Esophagus squamous epithelium (tissue), 5 donors: ENCODE measurements at regions not wholly inside any gene's neighbourhood (a gene's known extent, or its start where the extent isn't known, plus 50 kb on each side); places are given as distances from the start of the nearest gene placed in this dataset.

ENCODE experiments used
- DNase-seq: peaks from one replicate; lab custom pipeline; 2025; lab: John Stamatoyannopoulos, UW
- H3K27ac ChIP-seq, 4 donors: fragments of 200-600 bp; sonication (generic); one replicate each; pipeline ENCODE4 v1.5.1; 2016 to 2019; ENCODE audit warnings: mild to moderate bottlenecking in 1 of 4
- H3K27me3 ChIP-seq, 4 donors: fragments of 200-600 bp; sonication (generic); 1 replicate in 3 of 4; 2 replicates in 1 of 4; pipeline versions ENCODE4 v1.5.1 to v1.6.0; 2017 to 2021; ENCODE audit warnings: antibody characterized with exemption in 1 of 4
- H3K36me3 ChIP-seq, 3 donors: fragments of 200-600 bp; sonication (generic); one replicate each; pipeline ENCODE4 v1.5.1; 2016 to 2019
- H3K4me1 ChIP-seq, 3 donors: fragments of 200-600 bp; sonication (generic); one replicate each; pipeline ENCODE4 v1.5.1; 2017 to 2019
- H3K4me3 ChIP-seq, 4 donors: fragments of 200-600 bp; sonication (generic); 1 replicate in 3 of 4; 2 replicates in 1 of 4; pipeline ENCODE4 v1.5.1; 2016 to 2019; ENCODE audit warnings: mild to moderate bottlenecking in 2 of 4, moderate library complexity in 1 of 4
- H3K9me3 ChIP-seq, 3 donors: fragments of 200-600 bp; sonication (generic); one replicate each; pipeline ENCODE4 v1.5.1; 2016 to 2019
- CTCF ChIP-seq, 6 experiments: fragments of 450-650 bp in 4 of 6; fragments of 200-600 bp in 2 of 6; sonication (generic) in 2 of 6; IDR thresholded peaks; one replicate each; pipeline ENCODE4 v1.5.1; 2016 to 2019; ENCODE audit warnings: antibody characterized with exemption in 6 of 6, mild to moderate bottlenecking in 4 of 6, moderate library complexity in 4 of 6
- POLR2A ChIP-seq, 4 donors: fragments of 450-650 bp; IDR thresholded peaks; one replicate each; pipeline ENCODE4 v1.6.1; 2017; ENCODE audit warnings: antibody characterized with exemption in 4 of 4, mild to moderate bottlenecking in 4 of 4, moderate library complexity in 3 of 4
- WGBS, 2 donors: methylation state at CpG; one replicate each; pipeline ENCODE4 v1.1.5; 2018; 5-methylcytosine and 5-hydroxymethylcytosine counted together
- intact Hi-C: fragments of 100-400 bp; cut with DNase I; formaldehyde crosslinking; loops from one replicate; pipeline ENCODE4 v1.15.0; 2022
- donor health status: DM: yes; HTN: yes; CAD: no.

DNA sequence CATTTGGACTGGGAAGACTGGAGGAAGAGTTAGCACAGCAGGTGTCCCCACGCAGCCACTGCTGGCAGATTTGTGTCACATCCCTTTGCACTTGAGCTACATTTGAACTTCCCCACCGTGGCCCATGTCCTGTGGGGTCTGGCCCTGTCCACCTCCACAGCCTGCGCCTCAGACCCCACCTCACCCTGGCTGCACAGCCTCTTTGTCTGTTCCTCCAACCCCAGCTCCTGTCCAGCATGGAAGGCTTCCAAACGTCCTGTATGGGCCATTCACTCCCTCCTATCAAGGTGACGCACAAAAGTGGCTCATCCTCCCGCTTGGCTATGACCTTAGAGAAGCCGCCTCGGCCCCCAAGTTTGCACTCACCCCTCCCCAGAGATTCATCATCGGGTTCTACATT, 200.6 kb downstream of the FOXL1 start:
- no peak for DNase-seq
- TF ChIP-seq POLR2A (IDR thresholded peaks at IDR 0.05) = no peak
- TF ChIP-seq CTCF (IDR thresholded peaks at IDR 0.05) = no peak
- intact Hi-C loops = no loop called here
- Histone ChIP-seq H3K36me3 (no peaks in the 10 kb centered on the region), H3K4me3 (no peak overlapping the region), H3K4me1 (peaks cover 0 to 9% (median 0%) of the 10 kb centered on the region in 3 donors), H3K27ac (no peak overlapping the region), H3K9me3 (no peaks in the 10 kb centered on the region), H3K27me3 (peaks cover 0 to 78% (median 0%) of the 10 kb centered on the region in 4 donors)
- WGBS, 2 donors = 72 to 73% methylated on average over 9 of the region's 9 CpGs

GRCh38 chr16:86781046-86781445, 202.7 kb downstream of the FOXL1 start:
- Histone ChIP-seq H3K27ac (no peak overlapping the region), H3K36me3 (no peaks in the 10 kb centered on the region), H3K27me3 (peaks cover 0 to 58% (median 0%) of the 10 kb centered on the region in 4 donors), H3K4me3 (no peak overlapping the region), H3K4me1 (peaks cover 0 to 13% (median 0%) of the 10 kb centered on the region in 3 donors), H3K9me3 (no peaks in the 10 kb centered on the region)
- intact Hi-C loops = no loop called here
- 76 to 85% methylated on average over 8 to 11 of the region's 11 CpGs for WGBS, 2 donors
- no peak for TF ChIP-seq CTCF (IDR thresholded peaks at IDR 0.05)
- no peak for TF ChIP-seq POLR2A (IDR thresholded peaks at IDR 0.05)
- no peak for DNase-seq

GRCh38 chr16:86783636-86784626, 205.6 kb downstream of the FOXL1 start:
- TF ChIP-seq POLR2A (IDR thresholded peaks at IDR 0.05) (no peak), CTCF (IDR thresholded peaks at IDR 0.05) (no peak)
- no peaks in the 10 kb centered on the region for H3K9me3 ChIP-seq
- H3K27me3 ChIP-seq = peaks cover 0 to 54% (median 0%) of the 10 kb centered on the region in 4 donors
- no peak for DNase-seq
- no peak overlapping the region for H3K4me3 ChIP-seq
- H3K4me1 ChIP-seq = peaks cover 0 to 13% (median 0%) of the 10 kb centered on the region in 3 donors
- intact Hi-C loops = no loop called here
- no peaks in the 10 kb centered on the region for H3K36me3 ChIP-seq
- 51 to 60% methylated on average over 16 to 19 of the region's 23 CpGs for WGBS, 2 donors
- H3K27ac ChIP-seq = no peak overlapping the region

- Histone ChIP-seq H3K4me3 (no peak overlapping the region), H3K9me3 (no peaks in the 10 kb centered on the region), H3K27me3 (peaks cover 0 to 54% (median 0%) of the 10 kb centered on the region in 4 donors), H3K36me3 (no peaks in the 10 kb centered on the region), H3K4me1 (peaks cover 0 to 13% (median 0%) of the 10 kb centered on the region in 3 donors), H3K27ac (no peak overlapping the region)
- no peak for TF ChIP-seq POLR2A (IDR thresholded peaks at IDR 0.05)
- no peak for TF ChIP-seq CTCF (IDR thresholded peaks at IDR 0.05)
- 81 to 93% methylated on average over 2 of the region's 4 CpGs for WGBS, 2 donors
- intact Hi-C loops = no loop called here
- no peak for DNase-seq
Observed at GRCh38 chr16:86786338-86786737, 208.0 kb downstream of the FOXL1 start.

DNA sequence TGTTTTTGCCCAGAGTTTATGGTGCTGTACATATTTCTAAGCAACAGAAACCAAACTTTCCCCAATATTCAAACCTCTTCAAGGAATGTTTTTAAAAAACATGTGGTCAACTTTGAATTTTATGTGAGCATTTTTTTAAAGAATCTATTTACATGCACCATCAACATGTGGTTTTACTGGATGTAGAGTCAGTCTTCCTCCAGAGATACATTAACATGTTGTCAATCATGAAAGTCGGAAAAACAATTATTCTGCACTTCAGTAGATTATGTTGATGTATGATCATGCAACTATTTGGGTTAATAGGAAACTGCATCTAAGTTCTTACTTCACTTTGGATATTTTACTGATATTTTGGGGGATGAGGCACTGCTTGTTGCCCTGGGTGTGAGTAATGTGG, 208.6 kb downstream of the FOXL1 start:
- Histone ChIP-seq H3K4me1 (peaks cover 0 to 13% (median 0%) of the 10 kb centered on the region in 3 donors), H3K4me3 (no peak overlapping the region), H3K27ac (no peak overlapping the region), H3K9me3 (no peaks in the 10 kb centered on the region), H3K36me3 (no peaks in the 10 kb centered on the region), H3K27me3 (peaks cover 0 to 56% (median 0%) of the 10 kb centered on the region in 4 donors)
- WGBS, 2 donors = 70 to 89% methylated on average over 1 of the region's 1 CpG
- DNase-seq = no peak
- TF ChIP-seq CTCF (IDR thresholded peaks at IDR 0.05) (no peak), POLR2A (IDR thresholded peaks at IDR 0.05) (no peak)
- intact Hi-C loops = no loop called here
